Uterus (tissue), 3 donors: ENCODE measurements at regions not wholly inside any gene's neighbourhood (a gene's known extent, or its start where the extent isn't known, plus 50 kb on each side); places are given as distances from the start of the nearest gene placed in this dataset.

ENCODE experiments used
- DNase-seq, 2 donors: peaks; one replicate each; pipeline ENCODE4 v3.0.0-alpha.2; 2019 to 2020
- H3K27ac ChIP-seq, 2 donors: fragments of 200-600 bp; sonication (generic); 1 replicate in 1 of 2; 2 replicates in 1 of 2; pipeline ENCODE4 v1.5.1; 2016 to 2018
- H3K27me3 ChIP-seq, 2 donors: fragments of 200-600 bp; sonication (generic); one replicate each; pipeline ENCODE4 v1.5.1; 2018 to 2019; ENCODE audit warnings: control low read depth in 1 of 2
- H3K36me3 ChIP-seq, 2 donors: fragments of 200-600 bp; sonication (generic); one replicate each; pipeline ENCODE4 v1.5.1; 2019; ENCODE audit warnings: control low read depth in 1 of 2
- H3K4me1 ChIP-seq, 2 donors: fragments of 200-600 bp; sonication (generic); one replicate each; pipeline ENCODE4 v1.5.1; 2018 to 2019; ENCODE audit warnings: control low read depth in 1 of 2
- H3K4me3 ChIP-seq, 2 donors: fragments of 200-600 bp; sonication (generic); 1 replicate in 1 of 2; 2 replicates in 1 of 2; pipeline ENCODE4 v1.5.1; 2018 to 2019; ENCODE audit warnings: mild to moderate bottlenecking in 1 of 2
- H3K9me3 ChIP-seq, 2 donors: fragments of 200-600 bp; sonication (generic); one replicate each; pipeline ENCODE4 v1.5.1; 2019; ENCODE audit warnings: control low read depth in 1 of 2
- CTCF ChIP-seq, 4 experiments: fragments of 200-600 bp in 2 of 4; fragments of 450-650 bp in 2 of 4; sonication (generic) in 2 of 4; IDR thresholded peaks; one replicate each; pipeline ENCODE4 v1.5.1; 2016 to 2019; ENCODE audit warnings: antibody characterized with exemption in 4 of 4, mild to moderate bottlenecking in 2 of 4, moderate library complexity in 1 of 4
- POLR2A ChIP-seq, 2 donors: fragments of 450-650 bp; IDR thresholded peaks; one replicate each; pipeline ENCODE4 v1.6.1; 2016; ENCODE audit warnings: antibody characterized with exemption in 2 of 2, mild to moderate bottlenecking in 1 of 2, moderate library complexity in 1 of 2
- intact Hi-C: fragments of 100-400 bp; cut with DNase I; formaldehyde crosslinking; loops from one replicate; pipeline ENCODE4 v1.15.1; 2023; ENCODE audit warnings: low total_unique reads
- donor health status: DM: yes; HTN: yes; CAD: no.

- Histone ChIP-seq H3K9me3 (no peaks in the 10 kb centered on the region), H3K36me3 (no peaks in the 10 kb centered on the region), H3K4me3 (no peak overlapping the region), H3K27me3 (no peaks in the 10 kb centered on the region), H3K27ac (no peak overlapping the region), H3K4me1 (no peaks in the 10 kb centered on the region)
- no peak for DNase-seq
- intact Hi-C loops, result no loop called here
- TF ChIP-seq POLR2A (IDR thresholded peaks at IDR 0.05), result no peak
- TF ChIP-seq CTCF (IDR thresholded peaks at IDR 0.05), result no peak
These were observed 744.6 kb upstream of the IGFBP7 start for GRCh38 chr4:57854748-57855147.

DNA sequence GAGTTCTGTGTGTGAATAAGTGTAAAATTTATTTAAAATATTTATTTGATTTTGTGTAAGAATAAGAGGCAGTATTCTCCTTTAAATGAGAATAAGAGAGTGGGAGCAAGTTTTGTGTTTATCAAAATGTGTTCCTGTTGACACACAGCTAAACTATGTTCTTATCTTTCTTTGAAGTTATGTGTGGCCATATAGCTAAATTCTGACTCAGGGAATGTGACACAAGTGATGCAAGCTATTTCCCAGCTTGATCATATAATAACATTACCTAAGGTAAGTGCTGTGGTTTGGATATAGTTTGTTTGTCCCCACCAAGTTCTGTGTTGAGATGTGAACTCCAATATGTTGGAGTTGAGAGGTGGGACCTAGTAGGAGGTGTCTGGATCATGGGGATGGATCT lies 740.0 kb upstream of the IGFBP7 start:
- TF ChIP-seq POLR2A (IDR thresholded peaks at IDR 0.05) (no peak), CTCF (IDR thresholded peaks at IDR 0.05) (no peak)
- Histone ChIP-seq H3K4me1 (no peaks in the 10 kb centered on the region), H3K27ac (no peak overlapping the region), H3K36me3 (no peaks in the 10 kb centered on the region), H3K9me3 (no peaks in the 10 kb centered on the region), H3K4me3 (no peak overlapping the region), H3K27me3 (no peaks in the 10 kb centered on the region)
- intact Hi-C loops, result no loop called here
- DNase-seq, result no peak

GRCh38 chr4:57832083-57832482 lies 721.9 kb upstream of the IGFBP7 start:
- Histone ChIP-seq H3K27me3 (no peaks in the 10 kb centered on the region), H3K9me3 (no peaks in the 10 kb centered on the region), H3K4me3 (no peak overlapping the region), H3K36me3 (no peaks in the 10 kb centered on the region), H3K27ac (no peak overlapping the region), H3K4me1 (no peaks in the 10 kb centered on the region)
- intact Hi-C loops, result no loop called here
- DNase-seq, result no peak
- no peak for TF ChIP-seq POLR2A (IDR thresholded peaks at IDR 0.05)
- no peak for TF ChIP-seq CTCF (IDR thresholded peaks at IDR 0.05)

- no peaks in the 10 kb centered on the region for H3K4me1 ChIP-seq
- intact Hi-C loops, result no loop called here
- H3K4me3 ChIP-seq, result no peak overlapping the region
- TF ChIP-seq CTCF (IDR thresholded peaks at IDR 0.05) (no peak), POLR2A (IDR thresholded peaks at IDR 0.05) (no peak)
- DNase-seq, result no peak
- no peak overlapping the region for H3K27ac ChIP-seq
- H3K27me3 ChIP-seq, result no peaks in the 10 kb centered on the region
- no peaks in the 10 kb centered on the region for H3K9me3 ChIP-seq
- H3K36me3 ChIP-seq, result no peaks in the 10 kb centered on the region
These were observed 679.5 kb upstream of the IGFBP7 start for GRCh38 chr4:57789666-57790065.

- no peaks in the 10 kb centered on the region for H3K9me3 ChIP-seq
- H3K27ac ChIP-seq, result no peak overlapping the region
- intact Hi-C loops, result no loop called here
- H3K36me3 ChIP-seq, result no peaks in the 10 kb centered on the region
- H3K4me1 ChIP-seq, result no peaks in the 10 kb centered on the region
- DNase-seq, result no peak
- TF ChIP-seq POLR2A (IDR thresholded peaks at IDR 0.05) (no peak), CTCF (IDR thresholded peaks at IDR 0.05) (no peak)
- no peak overlapping the region for H3K4me3 ChIP-seq
- H3K27me3 ChIP-seq, result no peaks in the 10 kb centered on the region
These were observed 667.7 kb upstream of the IGFBP7 start for GRCh38 chr4:57777876-57778275.
